ENCODE measurements at regions not wholly inside any gene's neighbourhood (a gene's known extent, or its start where the extent isn't known, plus 50 kb on each side); places are given as distances from the start of the nearest gene placed in this dataset.
"Not testable (repeated sequence)": the region's sequence is repeated elsewhere in the genome, so short reads cannot be mapped to it uniquely, and the experiment has no call there.

DNA sequence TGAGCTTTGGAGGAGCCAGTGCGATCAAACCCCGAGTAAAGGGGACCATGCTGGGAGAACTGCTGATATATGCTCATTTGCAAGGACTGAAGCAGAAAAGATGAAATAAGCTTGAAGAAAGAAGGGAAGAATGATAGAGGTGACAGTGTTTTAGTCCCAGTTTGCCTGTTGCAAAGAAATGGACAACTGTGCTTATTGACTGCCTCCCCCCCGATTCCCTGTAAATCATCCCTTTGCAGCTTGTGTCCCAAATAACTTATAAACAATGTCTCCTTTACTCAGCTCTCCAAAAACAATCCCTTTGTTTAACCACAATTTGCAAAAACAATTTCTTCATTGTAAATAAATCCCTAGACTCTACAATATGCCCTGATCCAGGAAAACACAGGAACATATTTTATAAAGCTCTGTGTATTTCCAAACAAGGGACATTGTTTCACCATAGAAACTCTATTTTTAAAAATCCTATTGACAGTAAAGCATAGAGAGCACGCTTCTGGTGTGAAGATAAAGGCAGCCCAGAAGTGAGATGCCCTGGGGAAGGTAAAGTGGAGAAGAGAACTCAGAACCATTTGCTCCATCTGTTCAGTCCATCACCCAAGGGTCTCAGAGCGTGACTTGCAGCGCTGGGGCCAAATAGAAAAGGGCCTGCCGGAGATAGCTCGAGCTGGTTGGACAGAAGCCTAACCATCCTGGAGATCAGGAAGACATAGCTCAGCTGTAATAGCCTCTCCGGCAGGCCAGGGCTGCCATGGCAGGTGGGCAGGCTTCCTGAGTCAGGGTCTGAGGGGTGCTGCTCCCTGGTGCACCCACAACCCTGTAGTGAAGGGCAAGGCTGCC, 280.5 kb downstream of the WDR11 start:
- peak in 27 of 56 donors; percentile 7 to 64 (median 40) for DNase-seq

GRCh38 chr10:121132273-121132672, 281.1 kb downstream of the WDR11 start:
- peak in 7 of 56 donors; percentile 9 to 60 (median 41) for DNase-seq

GRCh38 chr10:121133901-121134300, 282.7 kb downstream of the WDR11 start:
- no peak for DNase-seq

DNA sequence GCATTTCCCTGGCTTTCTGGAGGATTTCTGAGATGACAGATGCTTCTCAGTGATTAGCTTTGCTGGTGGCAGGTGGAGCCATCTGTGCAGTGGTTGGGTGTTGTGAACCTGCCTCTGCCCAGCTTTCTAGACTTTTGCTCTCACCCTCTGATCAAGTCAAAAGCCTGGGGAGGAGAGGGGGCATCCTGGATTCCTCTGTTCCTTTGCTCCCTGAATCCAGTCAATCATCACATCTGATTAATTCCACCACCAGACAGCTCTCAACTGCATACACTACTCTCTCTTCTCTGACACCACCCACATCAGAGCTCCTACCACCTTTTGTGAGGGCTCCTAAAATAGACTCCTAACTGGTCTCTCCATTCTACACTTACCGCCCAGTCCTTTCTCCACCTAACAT, 283.5 kb downstream of the WDR11 start:
- DNase-seq = no peak

DNA sequence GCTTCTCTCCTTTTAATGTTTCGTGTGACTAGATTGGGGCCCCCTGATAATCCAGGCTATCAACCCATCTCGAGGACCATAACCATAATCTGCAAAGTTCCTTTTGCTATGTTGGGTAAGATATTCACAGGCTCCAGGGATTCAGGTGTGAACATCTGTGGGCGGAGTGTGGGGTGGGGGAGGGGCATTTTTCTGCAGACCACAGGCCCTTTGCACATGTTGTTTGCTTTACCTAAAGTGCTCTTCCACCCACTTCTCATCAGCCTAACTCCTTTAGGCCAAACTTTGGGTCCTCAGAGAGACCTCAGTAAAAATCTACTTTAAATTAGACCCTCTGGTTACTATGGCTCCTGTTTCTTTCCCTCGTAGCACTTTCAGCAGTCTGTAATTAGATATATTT, 284.4 kb downstream of the WDR11 start:
- DNase-seq = no peak

DNA sequence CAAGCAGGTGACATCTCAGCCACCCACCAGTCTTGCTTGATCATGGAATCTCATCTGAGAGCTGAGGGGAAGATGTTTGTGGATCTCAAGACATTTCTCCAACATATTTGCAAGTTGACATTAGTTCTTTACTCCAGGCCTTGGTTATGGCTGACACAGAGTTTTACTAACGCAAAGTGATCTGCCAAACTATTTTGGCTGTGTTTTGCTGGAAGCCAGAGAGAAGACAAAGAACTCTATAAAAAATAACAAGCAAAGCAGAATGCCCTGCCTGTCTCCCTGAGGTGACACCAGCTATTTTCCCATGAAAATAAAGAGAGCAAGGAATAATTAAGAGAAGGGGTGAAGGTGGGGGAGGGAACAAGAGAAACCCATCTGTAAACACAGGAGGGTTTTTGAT, 286.4 kb downstream of the WDR11 start:
- peak in 1 of 56 donors; percentile 7 for DNase-seq

GRCh38 chr10:121138112-121138860, 287.1 kb downstream of the WDR11 start:
- DNase-seq = no peak

- no peak for DNase-seq
Measured at GRCh38 chr10:121138918-121139317, 287.8 kb downstream of the WDR11 start.

GRCh38 chr10:121145802-121146395, 294.7 kb downstream of the WDR11 start:
- not testable (repeated sequence) for DNase-seq

GRCh38 chr10:121148921-121149320, 297.8 kb downstream of the WDR11 start:
- no peak for DNase-seq

GRCh38 chr10:121152033-121152432, 300.9 kb downstream of the WDR11 start:
- no peak for DNase-seq

- DNase-seq = no peak
Measured at GRCh38 chr10:121152935-121153334, 301.8 kb downstream of the WDR11 start.

GRCh38 chr10:121154310-121154709, 303.1 kb downstream of the WDR11 start:
- DNase-seq = peak in 2 of 56 donors; percentile 8 to 60

- DNase-seq = peak in 54 of 56 donors; percentile 16 to 94 (median 83)
Measured at GRCh38 chr10:121154846-121155245, 303.7 kb downstream of the WDR11 start.

- peak in 1 of 56 donors; percentile 4 for DNase-seq
Measured at GRCh38 chr10:121155742-121156474, 304.7 kb downstream of the WDR11 start.

GRCh38 chr10:121157998-121158397, 306.8 kb downstream of the WDR11 start:
- DNase-seq = peak in 7 of 56 donors; percentile 13 to 28 (median 15)

- DNase-seq = peak in 4 of 56 donors; percentile 12 to 22 (median 19)
Measured at GRCh38 chr10:121158988-121159579, 307.9 kb downstream of the WDR11 start.

DNA sequence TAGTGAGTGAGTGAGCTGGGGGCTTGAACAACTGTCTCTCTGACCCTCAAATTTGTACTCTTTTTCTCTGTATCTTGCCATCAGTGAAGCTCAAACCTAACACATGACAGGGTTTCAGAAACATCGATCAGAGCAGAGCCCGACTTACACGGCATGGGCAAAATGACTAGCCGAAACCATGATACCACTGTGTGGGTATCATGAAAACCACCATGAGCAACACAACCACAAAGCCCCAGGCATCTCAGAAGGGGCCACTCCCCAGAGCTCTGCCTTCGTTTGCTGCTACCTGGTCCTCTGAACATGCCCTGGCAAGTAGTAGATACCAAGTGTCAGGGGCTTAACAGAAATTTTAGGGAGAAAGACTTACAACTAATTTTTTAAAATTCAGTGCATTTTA, 308.5 kb downstream of the WDR11 start:
- DNase-seq = no peak

DNA sequence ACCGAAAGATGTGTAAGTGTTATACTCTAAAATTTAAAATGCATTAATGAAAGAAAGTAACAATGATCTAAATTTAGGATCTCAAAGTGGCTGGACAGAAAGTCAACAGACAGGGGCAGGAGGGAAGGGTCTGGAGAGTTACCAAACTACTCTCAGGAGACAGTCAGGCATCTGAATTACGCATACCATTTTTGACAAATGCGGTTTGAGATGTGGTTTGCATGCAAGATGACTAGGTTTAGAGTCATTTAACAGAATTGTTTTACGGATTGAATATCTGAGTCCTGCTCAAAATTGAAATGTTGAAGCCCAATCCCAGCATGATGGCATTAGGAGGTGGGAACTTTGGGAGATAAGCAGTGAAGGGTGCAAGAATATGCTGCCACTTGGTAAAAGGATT, 314.1 kb downstream of the WDR11 start:
- no peak for DNase-seq

GRCh38 chr10:121167534-121168243, 316.5 kb downstream of the WDR11 start:
- no peak for DNase-seq

Measured in nucleus accumbens (tissue), 56 donors.